RPMI8226 (cell line): ENCODE measurements at regions not wholly inside any gene's neighbourhood (a gene's known extent, or its start where the extent isn't known, plus 50 kb on each side); places are given as distances from the start of the nearest gene placed in this dataset.

Experiments used
- DNase-seq: peaks from one replicate; pipeline ENCODE4 v3.0.0-alpha.2; 2015

DNA sequence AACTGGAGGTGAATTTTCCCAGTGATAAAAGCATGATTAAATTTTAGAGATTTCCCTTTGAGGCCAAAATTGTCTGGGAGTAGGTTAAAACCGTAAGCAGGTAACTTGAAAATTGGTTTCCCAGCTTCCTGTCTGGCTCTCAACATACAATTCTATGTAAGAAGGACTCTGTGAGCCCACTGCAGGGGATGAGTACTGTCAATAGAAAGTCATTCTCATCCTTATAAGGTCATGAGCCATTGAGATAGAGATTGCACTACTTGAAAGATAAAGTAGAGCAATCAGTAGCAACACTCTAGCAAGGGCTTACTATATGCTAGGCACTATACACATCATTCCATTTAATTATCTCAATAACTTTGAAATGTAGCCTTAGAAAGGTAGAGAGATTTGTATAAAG is 225.6 kb upstream of the HMGA2 start:
- DNase-seq = no peak

DNA sequence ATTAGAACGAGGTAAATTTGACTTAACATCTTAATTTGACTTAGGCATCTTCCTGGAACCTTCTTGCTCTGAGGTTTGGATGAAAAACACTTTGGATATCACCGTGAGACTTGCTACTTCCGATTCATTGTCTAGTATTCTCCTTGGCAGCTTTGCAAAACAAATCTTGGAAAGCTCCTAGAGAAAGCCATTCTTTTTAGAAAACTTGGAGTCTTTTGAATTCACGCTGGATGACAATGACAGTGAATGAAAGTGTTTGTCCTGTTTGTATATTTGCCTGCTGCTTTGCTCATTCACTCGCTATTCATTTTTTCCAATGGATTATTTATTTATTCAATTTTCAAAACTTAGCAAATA is 222.1 kb upstream of the HMGA2 start:
- no peak for DNase-seq

DNA sequence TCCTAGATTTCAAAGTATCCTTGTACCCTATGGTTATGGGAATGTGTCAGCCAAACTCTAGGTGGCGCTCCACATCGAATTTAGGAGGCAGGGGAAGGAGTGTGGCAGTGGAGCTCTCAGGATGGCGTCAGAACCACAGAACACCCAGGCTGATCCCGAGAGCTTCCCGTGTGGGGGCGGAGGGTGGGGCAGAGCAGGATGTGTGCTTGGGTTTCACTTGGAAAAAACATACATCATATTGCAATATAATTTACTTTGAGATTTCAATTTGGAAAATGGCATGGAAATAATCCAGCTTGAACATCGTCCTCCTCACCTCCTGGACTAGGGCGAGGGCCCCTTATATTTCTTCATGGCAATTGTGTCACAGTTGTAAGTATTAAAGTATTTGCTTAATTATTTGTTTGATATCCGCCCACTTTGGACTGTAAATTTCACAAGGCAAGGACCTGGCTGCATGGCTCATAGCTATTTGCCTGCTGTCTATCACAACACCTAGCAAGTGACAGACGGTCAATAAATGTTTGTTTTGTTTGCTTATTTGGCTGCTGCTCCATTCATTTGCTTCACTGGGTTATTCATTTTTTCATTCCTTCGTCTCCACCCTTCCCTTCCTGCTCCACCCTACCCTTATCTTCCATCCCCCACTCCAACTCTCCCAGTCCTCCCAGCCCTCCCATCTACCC is 221.5 kb upstream of the HMGA2 start:
- peak; percentile 40 for DNase-seq

DNA sequence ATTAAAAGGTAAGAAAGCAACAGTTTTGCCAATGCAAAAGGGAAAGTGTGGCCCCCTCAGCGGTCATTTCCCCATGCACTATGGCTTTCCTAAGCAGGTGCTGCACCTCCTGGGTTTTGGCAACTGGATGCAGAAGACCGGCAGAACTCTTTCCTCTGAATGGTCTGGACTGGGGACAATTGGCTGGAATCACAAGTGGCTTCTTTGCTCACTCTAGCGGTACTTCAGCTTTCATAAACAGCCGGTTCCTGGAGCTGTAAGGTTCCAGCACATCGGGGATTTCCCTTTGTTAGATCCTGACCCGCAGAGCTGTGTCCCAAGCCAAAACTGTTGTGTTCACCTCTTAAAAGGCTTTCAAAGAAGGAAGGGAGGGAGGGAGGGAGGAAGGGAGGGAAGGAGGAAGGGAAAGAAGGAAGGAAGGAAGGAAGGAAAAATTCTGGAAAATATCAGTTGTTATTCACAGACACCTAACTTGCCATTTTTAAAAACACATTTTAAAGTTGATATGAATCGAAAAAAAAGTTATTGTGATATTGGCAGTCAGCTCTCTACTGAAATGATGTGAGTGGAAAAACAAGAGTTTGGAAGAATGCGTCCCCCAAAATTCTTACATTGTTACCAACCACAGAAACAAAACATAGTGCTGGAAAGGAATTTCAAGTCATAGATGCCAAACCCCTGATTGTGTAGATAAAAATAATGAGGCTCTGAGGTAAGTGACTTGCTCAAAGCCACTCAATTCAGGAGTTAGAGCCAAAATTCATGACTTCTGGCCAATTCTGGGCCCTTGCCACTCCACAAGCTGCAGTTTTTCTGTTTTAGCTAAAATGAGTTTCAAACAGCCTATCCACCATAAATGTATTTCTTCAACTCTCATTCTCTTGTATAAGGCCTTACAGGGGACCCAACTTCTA is 220.6 kb upstream of the HMGA2 start:
- no peak for DNase-seq

- DNase-seq = no peak
Observed at GRCh38 chr12:65605019-65605418, 219.3 kb upstream of the HMGA2 start.

GRCh38 chr12:65606008-65606766 is 218.1 kb upstream of the HMGA2 start:
- DNase-seq = no peak

DNA sequence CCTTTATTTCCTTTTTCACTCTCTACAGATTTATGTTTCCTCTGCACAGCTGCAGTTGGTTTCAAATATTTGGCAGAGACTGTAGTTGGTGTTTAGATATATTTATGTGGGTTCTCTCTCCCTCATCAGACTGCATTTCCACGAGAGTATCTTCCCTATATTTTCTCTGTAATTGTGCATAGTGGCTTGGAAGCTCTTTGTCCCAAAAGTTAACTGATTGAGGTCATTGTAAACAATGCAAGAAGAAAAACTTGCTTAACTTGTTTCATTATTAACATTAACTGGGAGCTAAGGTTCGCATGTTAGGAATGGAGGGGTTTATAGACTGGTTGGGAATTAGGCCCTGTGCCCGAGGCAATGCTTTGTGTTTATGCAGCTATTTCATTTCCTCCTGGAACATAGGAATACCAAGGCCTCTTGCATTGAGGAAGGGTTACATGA is 216.9 kb upstream of the HMGA2 start:
- no peak for DNase-seq

GRCh38 chr12:65608319-65608916 is 215.9 kb upstream of the HMGA2 start:
- DNase-seq = no peak

DNA sequence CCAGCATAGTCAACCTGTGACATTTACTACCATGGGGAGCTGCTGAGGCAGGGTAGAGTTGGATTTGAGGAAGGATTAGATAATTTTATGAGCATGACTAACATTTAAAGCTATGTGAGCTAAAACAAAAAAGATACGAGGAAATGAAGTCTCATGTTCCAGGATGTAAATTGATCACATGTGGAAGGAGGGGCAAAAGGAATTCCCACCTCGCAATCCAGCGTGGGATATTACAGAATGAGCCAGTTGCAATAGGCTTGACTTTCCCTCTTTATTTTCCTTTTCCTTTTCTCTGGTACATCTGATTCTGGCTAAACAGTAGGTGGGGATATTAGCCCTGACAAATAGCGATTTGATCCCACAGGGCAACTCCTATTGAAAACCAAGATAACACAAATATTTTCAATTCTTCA is 214.9 kb upstream of the HMGA2 start:
- DNase-seq = no peak

DNA sequence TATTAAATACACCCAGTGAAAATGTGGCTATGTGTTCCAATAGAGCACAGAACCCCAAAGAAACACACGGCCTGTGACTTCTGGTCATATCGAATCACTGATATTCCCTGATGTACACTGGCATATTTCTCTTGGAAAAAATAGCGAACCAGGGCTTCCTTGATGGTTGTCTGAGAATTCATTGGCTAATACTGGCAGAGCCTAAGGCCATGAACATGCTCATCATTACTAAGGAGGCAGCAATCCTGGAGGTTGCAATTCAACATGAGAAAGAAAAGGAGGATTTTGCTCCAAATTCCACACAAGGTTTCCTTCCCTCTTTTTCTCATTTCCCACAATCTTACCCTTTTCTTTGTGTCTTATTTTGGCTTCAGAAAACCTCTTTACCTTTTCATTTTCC is 212.9 kb upstream of the HMGA2 start:
- DNase-seq = no peak

GRCh38 chr12:65612440-65612839 is 211.8 kb upstream of the HMGA2 start:
- no peak for DNase-seq

- no peak for DNase-seq
Observed at GRCh38 chr12:65613692-65614091, 210.6 kb upstream of the HMGA2 start.

- DNase-seq = no peak
Observed at GRCh38 chr12:65614259-65614889, 209.9 kb upstream of the HMGA2 start.

- no peak for DNase-seq
Observed at GRCh38 chr12:65615118-65615517, 209.2 kb upstream of the HMGA2 start.

DNA sequence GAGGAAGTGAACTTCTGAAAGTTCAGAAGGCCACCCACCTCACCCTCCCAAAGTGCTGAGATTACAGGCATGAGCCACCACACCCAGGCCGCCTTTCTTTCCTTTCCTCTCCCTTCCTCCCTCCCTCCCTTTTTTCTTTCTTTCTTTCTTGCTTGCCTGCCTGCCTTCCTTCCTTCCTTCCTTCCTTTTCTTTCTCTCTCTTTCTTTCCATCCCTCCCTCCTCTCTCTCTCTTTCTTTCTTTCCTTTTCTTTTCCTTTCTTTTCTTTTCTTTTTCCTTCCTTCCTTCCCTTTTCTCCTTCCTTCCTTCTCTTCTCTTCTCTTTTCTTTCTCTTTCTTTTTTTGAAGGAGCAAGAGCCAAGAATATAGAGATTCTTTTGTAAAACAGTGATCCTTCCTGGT is 208.3 kb upstream of the HMGA2 start:
- DNase-seq = no peak

DNA sequence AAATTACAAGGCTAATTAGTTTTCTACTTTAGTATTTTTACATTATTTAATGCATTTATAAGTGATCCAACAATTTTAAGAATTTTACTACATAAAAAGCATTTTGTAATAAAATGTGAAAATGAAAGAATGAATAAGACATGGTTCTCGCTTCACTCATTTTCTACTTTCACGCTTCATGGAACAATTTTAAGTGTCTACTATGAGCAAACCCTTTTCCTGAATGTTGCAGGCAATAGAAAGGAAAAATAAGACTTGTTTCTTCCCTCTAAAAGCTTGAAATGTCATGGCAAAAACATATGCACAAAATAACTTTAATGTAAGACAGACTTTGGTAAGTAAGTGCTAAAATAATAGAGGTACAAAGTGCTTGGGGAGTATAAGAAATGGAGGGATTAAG is 205.7 kb upstream of the HMGA2 start:
- DNase-seq = no peak

GRCh38 chr12:65619018-65619417 is 205.3 kb upstream of the HMGA2 start:
- no peak for DNase-seq

GRCh38 chr12:65620046-65620445 is 204.2 kb upstream of the HMGA2 start:
- DNase-seq = no peak

- DNase-seq = no peak
Observed at GRCh38 chr12:65622056-65622455, 202.2 kb upstream of the HMGA2 start.

DNA sequence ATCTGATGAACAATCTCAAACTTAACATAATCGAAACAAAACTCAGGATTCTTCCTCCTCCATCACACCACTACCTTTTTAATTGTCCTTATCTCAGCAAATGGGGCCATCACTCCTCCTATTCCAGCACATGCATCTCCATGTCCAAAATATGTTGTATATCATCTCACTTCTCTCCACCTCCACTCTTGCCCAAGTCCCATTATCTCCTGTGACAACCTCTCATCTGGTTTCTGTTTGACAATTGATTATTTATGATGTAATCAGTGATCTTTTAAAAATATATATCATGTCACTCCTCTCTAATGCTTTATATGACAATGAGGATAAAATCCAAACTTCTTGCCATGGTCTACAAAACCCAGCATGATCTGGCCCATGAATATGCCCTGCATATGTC is 200.8 kb upstream of the HMGA2 start:
- no peak for DNase-seq

GRCh38 chr12:65624554-65625086 is 199.7 kb upstream of the HMGA2 start:
- no peak for DNase-seq

- DNase-seq = no peak
Observed at GRCh38 chr12:65628061-65628460, 196.2 kb upstream of the HMGA2 start.
